ENCODE measurements at regions not wholly inside any gene's neighbourhood (a gene's known extent, or its start where the extent isn't known, plus 50 kb on each side); places are given as distances from the start of the nearest gene placed in this dataset.

GRCh38 chr2:212745359-212745758 is 206.8 kb upstream of the ERBB4 start:
- DNase-seq (ENCODE audit: low spot score): no peak
- ChIA-PET CTCF (no interaction called here), POLR2A (ENCODE audit: low non-redundant PET) (no interaction called here)
- no peak overlapping the region for H3K27ac ChIP-seq
- TF ChIP-seq CTCF (conservative IDR thresholded peaks at IDR 0.05; ENCODE audit: low read depth): no peak

- no peak for TF ChIP-seq CTCF (conservative IDR thresholded peaks at IDR 0.05; ENCODE audit: low read depth)
- DNase-seq (ENCODE audit: low spot score): no peak
- CTCF ChIA-PET: interaction anchor here (0.7 kb wide), 1 partner anchor 1333 kb away, joined by 4 read pairs; no protein-coding TSS in a partner anchor
- no peak overlapping the region for H3K27ac ChIP-seq
- POLR2A ChIA-PET (ENCODE audit: low non-redundant PET): no interaction called here
Measured at GRCh38 chr2:212737392-212738172, 199.0 kb upstream of the ERBB4 start.

- TF ChIP-seq CTCF (conservative IDR thresholded peaks at IDR 0.05; ENCODE audit: low read depth): no peak
- ChIA-PET CTCF (no interaction called here), POLR2A (ENCODE audit: low non-redundant PET) (no interaction called here)
- DNase-seq (ENCODE audit: low spot score): no peak
- H3K27ac ChIP-seq: no peak overlapping the region
Measured at GRCh38 chr2:212736385-212736726, 197.8 kb upstream of the ERBB4 start.

DNA sequence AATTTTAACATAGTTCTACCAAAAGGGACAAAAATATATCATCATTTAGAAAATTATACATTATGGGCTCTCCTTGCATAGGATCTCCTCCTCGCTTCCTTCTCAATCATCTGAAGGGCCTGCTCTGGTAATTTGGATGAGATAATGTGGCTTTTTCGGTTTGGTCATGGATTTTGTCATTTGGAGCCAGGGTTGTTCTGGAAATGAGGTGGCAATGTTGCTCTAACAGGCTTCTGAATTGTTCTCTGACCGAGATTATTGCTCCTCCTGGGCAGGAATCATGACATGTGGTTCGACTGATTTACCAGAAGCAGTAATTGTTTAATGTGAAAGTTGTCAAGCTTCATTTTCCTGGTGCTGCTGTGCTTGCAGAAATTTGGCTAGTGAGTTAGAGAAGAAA is 194.7 kb upstream of the ERBB4 start:
- no peak overlapping the region for H3K27ac ChIP-seq
- ChIA-PET CTCF (interaction anchor here (0.7 kb wide), 1 partner anchor 473 kb away, joined by 4 read pairs; no protein-coding TSS in a partner anchor), POLR2A (ENCODE audit: low non-redundant PET) (no interaction called here)
- no peak for DNase-seq (ENCODE audit: low spot score)
- no peak for TF ChIP-seq CTCF (conservative IDR thresholded peaks at IDR 0.05; ENCODE audit: low read depth)

DNA sequence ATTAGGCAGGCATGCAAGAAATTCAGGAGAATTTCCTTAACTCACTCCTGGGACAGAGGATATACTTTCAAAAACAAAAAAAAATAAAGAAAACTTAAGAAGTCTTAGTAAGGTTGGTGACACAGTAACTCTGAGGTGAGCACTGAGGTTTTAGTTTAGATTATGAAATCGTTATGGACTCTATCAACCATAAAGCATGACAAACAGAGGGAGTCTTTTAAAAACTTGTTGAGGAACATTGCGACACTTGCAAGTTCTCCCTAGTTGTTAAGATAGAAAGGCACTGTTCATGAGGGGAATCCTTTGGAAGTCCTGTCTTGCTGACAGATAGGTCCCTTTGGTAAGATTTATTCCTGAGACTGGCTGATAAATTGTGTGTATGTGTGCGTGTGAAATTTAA is 194.3 kb upstream of the ERBB4 start:
- CTCF ChIA-PET: no interaction called here
- DNase-seq (ENCODE audit: low spot score): no peak
- POLR2A ChIA-PET (ENCODE audit: low non-redundant PET): no interaction called here
- no peak overlapping the region for H3K27ac ChIP-seq
- no peak for TF ChIP-seq CTCF (conservative IDR thresholded peaks at IDR 0.05; ENCODE audit: low read depth)

- DNase-seq (ENCODE audit: low spot score): no peak
- CTCF ChIA-PET: interaction anchor here (0.6 kb wide), 1 partner anchor 447 kb away, joined by 6 read pairs; no protein-coding TSS in a partner anchor
- no peak for TF ChIP-seq CTCF (conservative IDR thresholded peaks at IDR 0.05; ENCODE audit: low read depth)
- POLR2A ChIA-PET (ENCODE audit: low non-redundant PET): no interaction called here
- no peak overlapping the region for H3K27ac ChIP-seq
Measured at GRCh38 chr2:212730994-212731393, 192.4 kb upstream of the ERBB4 start.

All from RWPE1 (cell line).